ENCODE measurements at regions not wholly inside any gene's neighbourhood (a gene's known extent, or its start where the extent isn't known, plus 50 kb on each side); places are given as distances from the start of the nearest gene placed in this dataset.
"Not testable (repeated sequence)": the region's sequence is repeated elsewhere in the genome, so short reads cannot be mapped to it uniquely, and the experiment has no call there.

- no peak overlapping the region for H2AFZ ChIP-seq (ENCODE audit: low read depth, low read length)
- no peak overlapping the region for H3K9ac ChIP-seq (ENCODE audit: low read length)
- H3K4me3 ChIP-seq (ENCODE audit: low read length): peak overlapping the region; percentile 2
- H3K9me3 ChIP-seq (ENCODE audit: low read length): no peaks in the 10 kb centered on the region
- H3K9me2 ChIP-seq (ENCODE audit: insufficient read depth, low read length): no peaks in the 10 kb centered on the region
- TF ChIP-seq RAD21 (conservative IDR thresholded peaks at IDR 0.05) (no peak), CTCF (IDR thresholded peaks at IDR 0.05; ENCODE audit: poor library complexity, severe bottlenecking) (no peak), EZH2 (IDR thresholded peaks at IDR 0.05; ENCODE audit: borderline replicate concordance, insufficient read depth, low read length, poor library complexity, severe bottlenecking) (no peak), EP300 (conservative IDR thresholded peaks at IDR 0.05; ENCODE audit: poor library complexity, severe bottlenecking) (no peak)
- no peaks in the 10 kb centered on the region for H3K27me3 ChIP-seq (ENCODE audit: insufficient read depth, low read depth, low read length)
- H4K20me1 ChIP-seq (ENCODE audit: insufficient read depth): no peaks in the 10 kb centered on the region
- no peaks in the 10 kb centered on the region for H3K36me3 ChIP-seq (ENCODE audit: insufficient read depth, low read length)
- no peaks in the 10 kb centered on the region for H3F3A ChIP-seq (ENCODE audit: insufficient read depth, low read length, poor library complexity, severe bottlenecking)
- no peak overlapping the region for H3K4me2 ChIP-seq (ENCODE audit: low read length)
- no peak overlapping the region for H3K27ac ChIP-seq (ENCODE audit: low read length)
- no peaks in the 10 kb centered on the region for H3K79me2 ChIP-seq (replicated peaks; ENCODE audit: insufficient read depth, low read length)
Measured at GRCh38 chr3:154642145-154642544, 212.2 kb upstream of the GPR149 start.

GRCh38 chr3:154625756-154626155, 195.8 kb upstream of the GPR149 start:
- Histone ChIP-seq H3K27me3 (ENCODE audit: insufficient read depth, low read depth, low read length) (no peaks in the 10 kb centered on the region), H3K9ac (ENCODE audit: low read length) (no peak overlapping the region), H3K4me2 (ENCODE audit: low read length) (no peak overlapping the region), H3K9me2 (ENCODE audit: insufficient read depth, low read length) (no peaks in the 10 kb centered on the region), H3K9me3 (ENCODE audit: low read length) (no peaks in the 10 kb centered on the region), H4K20me1 (ENCODE audit: insufficient read depth) (no peaks in the 10 kb centered on the region), H3K36me3 (ENCODE audit: insufficient read depth, low read length) (no peaks in the 10 kb centered on the region), H3K27ac (ENCODE audit: low read length) (no peak overlapping the region), H3F3A (ENCODE audit: insufficient read depth, low read length, poor library complexity, severe bottlenecking) (no peaks in the 10 kb centered on the region), H3K79me2 (replicated peaks; ENCODE audit: insufficient read depth, low read length) (no peaks in the 10 kb centered on the region), H2AFZ (ENCODE audit: low read depth, low read length) (no peak overlapping the region), H3K4me3 (ENCODE audit: low read length) (no peak overlapping the region)
- TF ChIP-seq EZH2 (IDR thresholded peaks at IDR 0.05; ENCODE audit: borderline replicate concordance, insufficient read depth, low read length, poor library complexity, severe bottlenecking) (no peak), EP300 (conservative IDR thresholded peaks at IDR 0.05; ENCODE audit: poor library complexity, severe bottlenecking) (no peak), SMC3 (conservative IDR thresholded peaks at IDR 0.05; ENCODE audit: poor library complexity) (no peak)

- not testable (repeated sequence) for H4K20me1 ChIP-seq (ENCODE audit: insufficient read depth); H3K27me3 ChIP-seq (ENCODE audit: insufficient read depth, low read depth, low read length); H3K4me2 ChIP-seq (ENCODE audit: low read length); H3K9me2 ChIP-seq (ENCODE audit: insufficient read depth, low read length); H2AFZ ChIP-seq (ENCODE audit: low read depth, low read length); H3K9me3 ChIP-seq (ENCODE audit: low read length); H3K4me3 ChIP-seq (ENCODE audit: low read length); H3F3A ChIP-seq (ENCODE audit: insufficient read depth, low read length, poor library complexity, severe bottlenecking); H3K27ac ChIP-seq (ENCODE audit: low read length); H3K79me2 ChIP-seq (replicated peaks; ENCODE audit: insufficient read depth, low read length); H3K9ac ChIP-seq (ENCODE audit: low read length); H3K36me3 ChIP-seq (ENCODE audit: insufficient read depth, low read length)
Measured at GRCh38 chr3:154619621-154620020, 189.6 kb upstream of the GPR149 start.

GRCh38 chr3:154616298-154616697, 186.3 kb upstream of the GPR149 start:
- no peak overlapping the region for H3K9ac ChIP-seq (ENCODE audit: low read length)
- H2AFZ ChIP-seq (ENCODE audit: low read depth, low read length): no peak overlapping the region
- H3K9me3 ChIP-seq (ENCODE audit: low read length): no peaks in the 10 kb centered on the region
- TF ChIP-seq EP300 (conservative IDR thresholded peaks at IDR 0.05; ENCODE audit: poor library complexity, severe bottlenecking) (no peak), POLR2AphosphoS5 (IDR thresholded peaks at IDR 0.05) (no peak), MXI1 (conservative IDR thresholded peaks at IDR 0.05; ENCODE audit: poor library complexity, severe bottlenecking) (no peak), TAF1 (IDR thresholded peaks at IDR 0.05; ENCODE audit: low read depth) (no peak), EZH2 (IDR thresholded peaks at IDR 0.05; ENCODE audit: borderline replicate concordance, insufficient read depth, low read length, poor library complexity, severe bottlenecking) (no peak)
- H3K9me2 ChIP-seq (ENCODE audit: insufficient read depth, low read length): no peaks in the 10 kb centered on the region
- H3K36me3 ChIP-seq (ENCODE audit: insufficient read depth, low read length): no peaks in the 10 kb centered on the region
- no peaks in the 10 kb centered on the region for H3F3A ChIP-seq (ENCODE audit: insufficient read depth, low read length, poor library complexity, severe bottlenecking)
- H3K4me3 ChIP-seq (ENCODE audit: low read length): no peak overlapping the region
- no peak overlapping the region for H3K27ac ChIP-seq (ENCODE audit: low read length)
- H3K27me3 ChIP-seq (ENCODE audit: insufficient read depth, low read depth, low read length): no peaks in the 10 kb centered on the region
- H4K20me1 ChIP-seq (ENCODE audit: insufficient read depth): no peaks in the 10 kb centered on the region
- H3K79me2 ChIP-seq (replicated peaks; ENCODE audit: insufficient read depth, low read length): no peaks in the 10 kb centered on the region
- H3K4me2 ChIP-seq (ENCODE audit: low read length): no peak overlapping the region

All from neural cell (in vitro differentiated cells).